Inflammatory macrophage treated with lipopolysaccharide for 1 hour (primary cell): ENCODE measurements at regions not wholly inside any gene's neighbourhood (a gene's known extent, or its start where the extent isn't known, plus 50 kb on each side); places are given as distances from the start of the nearest gene placed in this dataset.
"Not testable (repeated sequence)": the region's sequence is repeated elsewhere in the genome, so short reads cannot be mapped to it uniquely, and the experiment has no call there.

ENCODE experiments used
- DNase-seq, 2 donors: peaks; one replicate each; pipeline ENCODE4 v3.0.0-alpha.2; 2020 to 2022

GRCh38 chr20:12211361-12211760 lies 293.7 kb downstream of the BTBD3 start:
- no peak for DNase-seq

- no peak for DNase-seq
Observed at GRCh38 chr20:12217382-12217781, 299.7 kb downstream of the BTBD3 start.

GRCh38 chr20:12219798-12220197 lies 302.1 kb downstream of the BTBD3 start:
- DNase-seq = no peak

- no peak for DNase-seq
Observed at GRCh38 chr20:12223057-12223456, 305.4 kb downstream of the BTBD3 start.

- no peak for DNase-seq
Observed at GRCh38 chr20:12225898-12226297, 308.2 kb downstream of the BTBD3 start.

GRCh38 chr20:12229891-12230290 lies 312.2 kb downstream of the BTBD3 start:
- DNase-seq = no peak

- no peak for DNase-seq
Observed at GRCh38 chr20:12237772-12238171, 320.1 kb downstream of the BTBD3 start.

GRCh38 chr20:12241065-12241464 lies 323.4 kb downstream of the BTBD3 start:
- DNase-seq = no peak

- peak; percentile 35 to 57 for DNase-seq
Observed at GRCh38 chr20:12243327-12243726, 325.6 kb downstream of the BTBD3 start.

GRCh38 chr20:12248481-12248880 lies 330.8 kb downstream of the BTBD3 start:
- no peak for DNase-seq

- not testable (repeated sequence) for DNase-seq
Observed at GRCh38 chr20:12250661-12251060, 333.0 kb downstream of the BTBD3 start.

GRCh38 chr20:12252793-12253192 lies 335.1 kb downstream of the BTBD3 start:
- no peak for DNase-seq

GRCh38 chr20:12255461-12255970 lies 337.8 kb downstream of the BTBD3 start:
- DNase-seq = no peak

- DNase-seq = no peak
Observed at GRCh38 chr20:12256806-12257205, 339.1 kb downstream of the BTBD3 start.

- no peak for DNase-seq
Observed at GRCh38 chr20:12262747-12263146, 345.1 kb downstream of the BTBD3 start.

- no peak for DNase-seq
Observed at GRCh38 chr20:12264711-12265110, 347.0 kb downstream of the BTBD3 start.

GRCh38 chr20:12265662-12266061 lies 348.0 kb downstream of the BTBD3 start:
- no peak for DNase-seq

GRCh38 chr20:12269579-12269978 lies 351.9 kb downstream of the BTBD3 start:
- DNase-seq = no peak

- DNase-seq = no peak
Observed at GRCh38 chr20:12270863-12271262, 353.2 kb downstream of the BTBD3 start.

- DNase-seq = no peak
Observed at GRCh38 chr20:12276011-12276673, 358.4 kb downstream of the BTBD3 start.

- DNase-seq = no peak
Observed at GRCh38 chr20:12287575-12287974, 369.9 kb downstream of the BTBD3 start.

GRCh38 chr20:12289465-12289864 lies 371.8 kb downstream of the BTBD3 start:
- DNase-seq = no peak

- DNase-seq = no peak
Observed at GRCh38 chr20:12291386-12291785, 373.7 kb downstream of the BTBD3 start.

GRCh38 chr20:12293900-12294299 lies 376.2 kb downstream of the BTBD3 start:
- DNase-seq = no peak

- DNase-seq = no peak
Observed at GRCh38 chr20:12294678-12295077, 377.0 kb downstream of the BTBD3 start.
